Tibial nerve (tissue), 4 donors: ENCODE measurements at regions not wholly inside any gene's neighbourhood (a gene's known extent, or its start where the extent isn't known, plus 50 kb on each side); places are given as distances from the start of the nearest gene placed in this dataset.

Source experiments
- DNase-seq, 2 donors: peaks; one replicate each; pipeline ENCODE4 v3.0.0-alpha.2; 2019; ENCODE audit warnings: low spot score in 2 of 2
- H3K27ac ChIP-seq, 4 donors: fragments of 200-600 bp; sonication (generic) in 3 of 4; one replicate each; pipeline ENCODE4 v1.5.1; 2017 to 2019; ENCODE audit warnings: mild to moderate bottlenecking in 1 of 4
- H3K27me3 ChIP-seq, 2 donors: fragments of 200-600 bp; sonication (generic) in 1 of 2; one replicate each; pipeline versions ENCODE4 v1.5.1 to v1.6.0; 2017 to 2019
- H3K36me3 ChIP-seq, 3 donors: fragments of 200-600 bp; sonication (generic); one replicate each; pipeline ENCODE4 v1.5.1; 2018 to 2019
- H3K4me1 ChIP-seq, 4 donors: fragments of 200-600 bp; sonication (generic) in 3 of 4; one replicate each; pipeline ENCODE4 v1.5.1; 2017 to 2019
- H3K4me3 ChIP-seq, 4 donors: fragments of 200-600 bp; sonication (generic) in 3 of 4; one replicate each; pipeline ENCODE4 v1.5.1; 2017 to 2019; ENCODE audit warnings: mild to moderate bottlenecking in 1 of 4, moderate library complexity in 1 of 4
- H3K9me3 ChIP-seq, 4 donors: fragments of 200-600 bp; sonication (generic) in 3 of 4; one replicate each; pipeline ENCODE4 v1.5.1; 2017 to 2019
- EP300 ChIP-seq, 2 donors: sonication (generic); formaldehyde crosslinking; IDR thresholded peaks; one replicate each; pipeline ENCODE4 v1.6.1; 2017; ENCODE audit warnings: antibody characterized with exemption in 2 of 2, mild to moderate bottlenecking in 1 of 2
- POLR2A ChIP-seq, 2 donors: fragments of 450-650 bp; IDR thresholded peaks; one replicate each; pipeline ENCODE4 v1.6.1; 2017; ENCODE audit warnings: antibody characterized with exemption in 2 of 2, mild to moderate bottlenecking in 2 of 2, moderate library complexity in 2 of 2
- WGBS, 2 donors: methylation state at CpG; one replicate each; pipeline ENCODE4 v1.1.5; 2018; 5-methylcytosine and 5-hydroxymethylcytosine counted together
- TF ChIP-seq, protein P1 (sequence below), 5 experiments: fragments of 200-600 bp in 3 of 5; fragments of 450-650 bp in 2 of 5; sonication (generic) in 3 of 5; IDR thresholded peaks; one replicate each; pipeline ENCODE4 v1.5.1; 2016 to 2019; ENCODE audit warnings: antibody characterized with exemption in 5 of 5, mild to moderate bottlenecking in 3 of 5, moderate library complexity in 2 of 5

DNA sequence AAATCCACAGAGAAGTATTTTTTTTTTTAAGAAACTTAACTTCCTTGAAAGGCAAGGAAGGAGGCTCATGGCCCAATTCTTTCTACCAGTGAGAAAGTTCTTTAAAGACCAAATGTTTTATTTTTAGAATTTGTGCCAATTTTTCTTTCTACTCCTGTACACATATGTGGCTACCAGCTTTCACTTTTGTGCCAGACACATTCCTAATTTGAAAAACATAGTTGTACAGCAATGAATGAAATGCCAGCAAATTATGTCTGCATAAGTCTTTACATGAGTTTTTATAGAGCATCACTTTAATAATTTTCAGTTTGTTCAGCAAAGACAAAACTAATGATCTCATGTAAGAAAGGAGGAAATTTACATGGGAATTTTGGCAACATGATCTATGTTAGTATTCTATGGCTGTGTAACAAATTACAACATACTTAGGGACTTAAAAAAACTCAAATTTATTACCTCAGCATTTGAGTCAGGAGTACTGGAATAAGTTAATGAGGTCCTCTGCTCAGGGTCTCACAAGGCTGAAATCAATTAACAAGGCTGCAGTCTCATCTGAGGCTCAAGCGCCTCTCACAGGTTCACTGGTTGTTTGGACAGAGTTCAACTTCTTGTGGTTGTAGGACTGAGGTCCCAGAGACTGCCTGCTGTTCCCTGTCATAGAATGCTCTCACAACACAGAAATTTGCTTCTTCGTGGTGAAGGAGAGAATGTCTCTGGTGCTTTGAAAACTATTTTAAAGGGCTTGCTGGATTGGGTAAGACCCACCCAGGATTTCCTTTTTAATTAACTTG is 678.2 kb upstream of the FAM241A start:
- 74 to 83% methylated on average over 2 of the region's 2 CpGs for WGBS, 2 donors
- no peak for DNase-seq
- TF ChIP-seq EP300 (IDR thresholded peaks at IDR 0.05) (no peak), POLR2A (IDR thresholded peaks at IDR 0.05) (no peak)
- TF ChIP-seq, protein P1, sequence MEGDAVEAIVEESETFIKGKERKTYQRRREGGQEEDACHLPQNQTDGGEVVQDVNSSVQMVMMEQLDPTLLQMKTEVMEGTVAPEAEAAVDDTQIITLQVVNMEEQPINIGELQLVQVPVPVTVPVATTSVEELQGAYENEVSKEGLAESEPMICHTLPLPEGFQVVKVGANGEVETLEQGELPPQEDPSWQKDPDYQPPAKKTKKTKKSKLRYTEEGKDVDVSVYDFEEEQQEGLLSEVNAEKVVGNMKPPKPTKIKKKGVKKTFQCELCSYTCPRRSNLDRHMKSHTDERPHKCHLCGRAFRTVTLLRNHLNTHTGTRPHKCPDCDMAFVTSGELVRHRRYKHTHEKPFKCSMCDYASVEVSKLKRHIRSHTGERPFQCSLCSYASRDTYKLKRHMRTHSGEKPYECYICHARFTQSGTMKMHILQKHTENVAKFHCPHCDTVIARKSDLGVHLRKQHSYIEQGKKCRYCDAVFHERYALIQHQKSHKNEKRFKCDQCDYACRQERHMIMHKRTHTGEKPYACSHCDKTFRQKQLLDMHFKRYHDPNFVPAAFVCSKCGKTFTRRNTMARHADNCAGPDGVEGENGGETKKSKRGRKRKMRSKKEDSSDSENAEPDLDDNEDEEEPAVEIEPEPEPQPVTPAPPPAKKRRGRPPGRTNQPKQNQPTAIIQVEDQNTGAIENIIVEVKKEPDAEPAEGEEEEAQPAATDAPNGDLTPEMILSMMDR (IDR thresholded peaks at IDR 0.05) = no peak
- Histone ChIP-seq H3K4me1 (no peaks in the 10 kb centered on the region), H3K4me3 (no peak overlapping the region), H3K9me3 (peaks cover 0 to 18% (median 0%) of the 10 kb centered on the region in 4 donors), H3K36me3 (no peaks in the 10 kb centered on the region), H3K27me3 (no peaks in the 10 kb centered on the region), H3K27ac (no peak overlapping the region)

DNA sequence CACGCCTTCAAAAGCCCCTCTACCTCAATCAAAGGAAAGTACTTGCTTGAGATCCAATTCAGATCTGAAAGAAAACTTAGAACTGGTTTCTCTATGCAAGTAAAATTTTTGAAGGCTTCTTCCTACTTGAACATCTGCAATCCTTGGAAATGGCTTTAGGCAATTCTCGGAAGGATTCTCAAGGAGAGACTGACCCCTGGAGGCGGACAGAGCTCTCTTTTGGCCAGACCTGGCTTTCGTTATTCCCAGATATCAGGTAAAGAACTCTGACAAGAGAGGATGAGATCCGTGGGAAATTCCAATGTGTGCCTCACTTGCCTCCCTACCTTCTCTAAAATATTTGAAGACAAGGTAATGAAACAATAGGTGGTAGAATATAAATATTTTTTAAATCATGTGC is 670.3 kb upstream of the FAM241A start:
- Histone ChIP-seq H3K27ac (no peak overlapping the region), H3K36me3 (no peaks in the 10 kb centered on the region), H3K4me3 (no peak overlapping the region), H3K9me3 (no peaks in the 10 kb centered on the region), H3K27me3 (no peaks in the 10 kb centered on the region), H3K4me1 (no peaks in the 10 kb centered on the region)
- TF ChIP-seq, protein P1 (IDR thresholded peaks at IDR 0.05) = peak in 2 of 5 experiments; percentile 8 to 16
- TF ChIP-seq POLR2A (IDR thresholded peaks at IDR 0.05) = no peak
- 18 to 27% methylated on average over 5 of the region's 5 CpGs for WGBS, 2 donors
- DNase-seq = no peak

DNA sequence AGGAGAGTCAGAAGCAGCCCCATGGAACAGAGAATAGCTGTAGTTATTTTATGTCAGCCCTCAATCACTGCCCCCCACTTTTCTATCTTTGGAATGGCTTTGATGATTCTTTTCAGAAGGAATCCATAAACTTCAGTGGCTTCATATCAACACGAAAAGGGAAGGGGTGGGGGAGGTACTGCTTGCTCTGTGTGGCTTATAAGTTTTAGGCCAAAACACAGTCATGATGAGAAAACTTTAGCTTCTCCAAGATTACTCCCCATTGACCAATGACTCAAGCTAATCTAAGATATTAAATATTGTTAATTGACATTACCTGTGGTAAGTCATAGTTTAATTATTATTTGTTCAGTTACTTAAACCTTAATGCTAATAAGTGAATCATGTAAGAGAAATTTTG is 669.6 kb upstream of the FAM241A start:
- Histone ChIP-seq H3K9me3 (no peaks in the 10 kb centered on the region), H3K4me3 (no peak overlapping the region), H3K27ac (no peak overlapping the region), H3K36me3 (no peaks in the 10 kb centered on the region), H3K27me3 (no peaks in the 10 kb centered on the region), H3K4me1 (no peaks in the 10 kb centered on the region)
- DNase-seq = no peak
- WGBS, 2 donors = 23 to 31% methylated on average over 1 of the region's 1 CpG
- TF ChIP-seq EP300 (IDR thresholded peaks at IDR 0.05) (no peak), POLR2A (IDR thresholded peaks at IDR 0.05) (no peak)
- TF ChIP-seq, protein P1 (IDR thresholded peaks at IDR 0.05) = no peak

DNA sequence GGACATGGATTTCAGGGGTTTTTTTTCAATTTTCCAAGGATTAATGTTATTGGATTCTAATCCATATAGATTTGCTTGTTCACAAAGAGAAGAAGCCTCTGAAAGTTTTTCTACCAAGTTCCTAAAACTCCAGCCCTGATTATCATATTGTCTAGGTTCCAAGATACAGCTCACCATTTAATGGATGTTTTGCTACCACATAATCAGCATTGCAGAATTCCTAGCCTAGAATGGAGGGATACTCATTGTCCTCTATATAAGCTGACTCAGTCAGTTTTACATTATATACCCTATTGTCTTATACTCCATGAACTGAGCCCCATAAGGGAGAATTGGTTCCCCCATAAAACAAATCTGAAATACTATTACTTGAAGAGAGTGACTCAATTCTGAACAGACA is 664.7 kb upstream of the FAM241A start:
- no peak overlapping the region for H3K4me3 ChIP-seq
- H3K4me1 ChIP-seq = no peaks in the 10 kb centered on the region
- no peaks in the 10 kb centered on the region for H3K36me3 ChIP-seq
- H3K27me3 ChIP-seq = no peaks in the 10 kb centered on the region
- no peak for DNase-seq
- no peaks in the 10 kb centered on the region for H3K9me3 ChIP-seq
- TF ChIP-seq EP300 (IDR thresholded peaks at IDR 0.05) (no peak), POLR2A (IDR thresholded peaks at IDR 0.05) (no peak)
- TF ChIP-seq, protein P1 (IDR thresholded peaks at IDR 0.05) = no peak
- H3K27ac ChIP-seq = no peak overlapping the region

DNA sequence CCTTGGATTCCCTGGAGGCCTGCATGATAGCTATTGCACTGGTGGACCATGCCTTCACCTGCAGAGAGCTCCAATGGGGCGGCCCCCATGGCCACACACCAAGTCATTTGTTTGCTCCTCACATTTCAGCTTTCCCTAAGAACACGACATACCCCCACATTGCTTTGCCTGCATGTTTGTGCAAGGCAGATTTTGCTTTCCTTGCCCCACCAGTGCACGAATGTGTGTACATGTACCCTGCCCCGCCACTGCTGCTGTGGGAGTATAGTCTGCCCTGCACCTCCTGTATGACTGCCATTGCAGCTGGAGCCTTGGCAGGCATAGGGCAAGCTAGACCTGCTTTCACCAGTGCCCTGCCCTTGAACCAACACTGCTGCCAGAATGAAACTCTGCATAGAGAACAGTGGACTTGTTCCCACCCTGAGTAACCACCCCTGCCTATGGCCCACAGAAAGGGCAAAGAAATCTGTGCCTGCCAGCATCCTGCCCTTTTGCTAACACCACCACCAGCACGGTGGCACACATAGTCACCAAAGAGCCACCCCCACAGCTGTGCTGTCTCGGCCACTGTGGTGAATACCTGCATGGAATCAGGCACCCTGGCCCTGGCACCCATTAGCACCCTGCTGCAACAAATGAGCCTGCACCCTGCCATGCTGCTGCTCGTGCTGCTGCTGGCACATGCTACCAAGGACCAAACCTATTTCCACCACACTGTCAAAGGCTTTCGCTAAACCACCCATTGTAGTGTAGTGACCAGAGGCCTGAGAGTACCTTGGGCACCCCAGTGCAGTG is 661.7 kb upstream of the FAM241A start:
- Histone ChIP-seq H3K4me3 (no peak overlapping the region), H3K27me3 (no peaks in the 10 kb centered on the region), H3K27ac (no peak overlapping the region), H3K36me3 (no peaks in the 10 kb centered on the region), H3K9me3 (no peaks in the 10 kb centered on the region), H3K4me1 (no peaks in the 10 kb centered on the region)
- DNase-seq = no peak
- 87 to 88% methylated on average over 8 of the region's 8 CpGs for WGBS, 2 donors
- TF ChIP-seq POLR2A (IDR thresholded peaks at IDR 0.05) (no peak), EP300 (IDR thresholded peaks at IDR 0.05) (no peak)
- TF ChIP-seq, protein P1 (IDR thresholded peaks at IDR 0.05) = no peak
